ENCODE measurements at regions not wholly inside any gene's neighbourhood (a gene's known extent, or its start where the extent isn't known, plus 50 kb on each side); places are given as distances from the start of the nearest gene placed in this dataset.

DNA sequence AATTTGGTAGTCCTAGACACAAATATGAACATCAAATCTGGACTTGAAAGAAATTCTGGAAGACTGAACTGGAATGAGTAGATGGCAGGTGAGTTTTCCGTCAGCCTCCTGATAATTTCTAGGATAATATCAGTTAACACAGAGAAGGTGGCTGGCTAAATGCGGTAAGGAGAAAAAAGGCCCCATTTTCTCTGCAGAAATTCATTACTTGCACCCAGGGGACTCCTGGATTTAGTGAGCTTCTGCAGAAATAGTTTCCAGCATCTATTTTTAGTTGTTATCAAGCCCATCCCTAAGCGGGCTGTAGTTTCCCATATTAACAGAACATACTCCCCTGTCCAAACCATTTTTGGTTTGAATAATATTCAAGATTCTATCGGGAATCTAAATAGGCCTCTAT is 181.9 kb upstream of the TCERG1L start (continued):
- TF ChIP-seq SUZ12 (IDR thresholded peaks at IDR 0.05; ENCODE audit: unreplicated experiment), result no peak
- no peak for TF ChIP-seq BRCA1 (IDR thresholded peaks at IDR 0.05; ENCODE audit: low read depth, low read length)
- no peak for TF ChIP-seq MTA3 (IDR thresholded peaks at IDR 0.05; ENCODE audit: borderline replicate concordance, low read length)
- TF ChIP-seq MAX (IDR thresholded peaks at IDR 0.05; ENCODE audit: low read depth, low read length), result no peak
- no peak for TF ChIP-seq CHD2 (IDR thresholded peaks at IDR 0.05; ENCODE audit: borderline replicate concordance, low read depth, low read length)
- TF ChIP-seq SIX5 (IDR thresholded peaks at IDR 0.05; ENCODE audit: low read depth, low read length, severe bottlenecking), result no peak
- TF ChIP-seq, protein P1, sequence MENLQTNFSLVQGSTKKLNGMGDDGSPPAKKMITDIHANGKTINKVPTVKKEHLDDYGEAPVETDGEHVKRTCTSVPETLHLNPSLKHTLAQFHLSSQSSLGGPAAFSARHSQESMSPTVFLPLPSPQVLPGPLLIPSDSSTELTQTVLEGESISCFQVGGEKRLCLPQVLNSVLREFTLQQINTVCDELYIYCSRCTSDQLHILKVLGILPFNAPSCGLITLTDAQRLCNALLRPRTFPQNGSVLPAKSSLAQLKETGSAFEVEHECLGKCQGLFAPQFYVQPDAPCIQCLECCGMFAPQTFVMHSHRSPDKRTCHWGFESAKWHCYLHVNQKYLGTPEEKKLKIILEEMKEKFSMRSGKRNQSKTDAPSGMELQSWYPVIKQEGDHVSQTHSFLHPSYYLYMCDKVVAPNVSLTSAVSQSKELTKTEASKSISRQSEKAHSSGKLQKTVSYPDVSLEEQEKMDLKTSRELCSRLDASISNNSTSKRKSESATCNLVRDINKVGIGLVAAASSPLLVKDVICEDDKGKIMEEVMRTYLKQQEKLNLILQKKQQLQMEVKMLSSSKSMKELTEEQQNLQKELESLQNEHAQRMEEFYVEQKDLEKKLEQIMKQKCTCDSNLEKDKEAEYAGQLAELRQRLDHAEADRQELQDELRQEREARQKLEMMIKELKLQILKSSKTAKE (IDR thresholded peaks at IDR 0.05; ENCODE audit: low read depth, poor library complexity, severe bottlenecking), result no peak
- TF ChIP-seq PAX5 (IDR thresholded peaks at IDR 0.05; ENCODE audit: borderline replicate concordance, low read depth, low read length), result no peak
- TF ChIP-seq CEBPB (IDR thresholded peaks at IDR 0.05; ENCODE audit: borderline replicate concordance in 1 of 2, low read depth in 2 of 2, low read length in 2 of 2), result no peak
- no peak for TF ChIP-seq TCF7 (IDR thresholded peaks at IDR 0.05; ENCODE audit: borderline replicate concordance)
- TF ChIP-seq CHD1 (IDR thresholded peaks at IDR 0.05; ENCODE audit: low read depth, low read length), result no peak
- TF ChIP-seq, protein P2, sequence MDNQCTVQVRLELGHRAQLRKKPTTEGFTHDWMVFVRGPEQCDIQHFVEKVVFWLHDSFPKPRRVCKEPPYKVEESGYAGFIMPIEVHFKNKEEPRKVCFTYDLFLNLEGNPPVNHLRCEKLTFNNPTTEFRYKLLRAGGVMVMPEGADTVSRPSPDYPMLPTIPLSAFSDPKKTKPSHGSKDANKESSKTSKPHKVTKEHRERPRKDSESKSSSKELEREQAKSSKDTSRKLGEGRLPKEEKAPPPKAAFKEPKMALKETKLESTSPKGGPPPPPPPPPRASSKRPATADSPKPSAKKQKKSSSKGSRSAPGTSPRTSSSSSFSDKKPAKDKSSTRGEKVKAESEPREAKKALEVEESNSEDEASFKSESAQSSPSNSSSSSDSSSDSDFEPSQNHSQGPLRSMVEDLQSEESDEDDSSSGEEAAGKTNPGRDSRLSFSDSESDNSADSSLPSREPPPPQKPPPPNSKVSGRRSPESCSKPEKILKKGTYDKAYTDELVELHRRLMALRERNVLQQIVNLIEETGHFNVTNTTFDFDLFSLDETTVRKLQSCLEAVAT (IDR thresholded peaks at IDR 0.05), result no peak
- no peak for TF ChIP-seq STAT1 (conservative IDR thresholded peaks at IDR 0.05)
- no peak for TF ChIP-seq NFIC (IDR thresholded peaks at IDR 0.05; ENCODE audit: low read depth, low read length)
